ENCODE measurements at regions not wholly inside any gene's neighbourhood (a gene's known extent, or its start where the extent isn't known, plus 50 kb on each side); places are given as distances from the start of the nearest gene placed in this dataset.

GRCh38 chr6:78570044-78570443 lies 297.3 kb upstream of the IRAK1BP1 start:
- TF ChIP-seq CTCF (IDR thresholded peaks at IDR 0.05) (no peak), POLR2A (IDR thresholded peaks at IDR 0.05) (no peak), POLR2AphosphoS5 (IDR thresholded peaks at IDR 0.05) (no peak), EP300 (IDR thresholded peaks at IDR 0.05) (no peak)
